ENCODE measurements at regions not wholly inside any gene's neighbourhood (a gene's known extent, or its start where the extent isn't known, plus 50 kb on each side); places are given as distances from the start of the nearest gene placed in this dataset.

- TF ChIP-seq CTCF (conservative IDR thresholded peaks at IDR 0.05; ENCODE audit: low read depth in 2 of 2) (no peak), EZH2 (IDR thresholded peaks at IDR 0.05; ENCODE audit: low read depth, unreplicated experiment) (no peak), EZH2phosphoT487 (IDR thresholded peaks at IDR 0.05; ENCODE audit: unreplicated experiment) (no peak), CREB1 (CRISPR knock-in tag; IDR thresholded peaks at IDR 0.05; ENCODE audit: low read depth) (no peak), REST (IDR thresholded peaks at IDR 0.05; ENCODE audit: unreplicated experiment) (no peak), POLR2AphosphoS5 (IDR thresholded peaks at IDR 0.05; ENCODE audit: low read depth) (no peak), ETS1 (IDR thresholded peaks at IDR 0.05) (no peak), ZNF114 (CRISPR knock-in tag; IDR thresholded peaks at IDR 0.05) (no peak), JUNB (IDR thresholded peaks at IDR 0.05; ENCODE audit: unreplicated experiment) (no peak)
Measured at GRCh38 chr13:105952233-105952972, 583.1 kb downstream of the EFNB2 start.

Data from GM23338 (cell line).